IMR-90 (cell line): ENCODE measurements at regions not wholly inside any gene's neighbourhood (a gene's known extent, or its start where the extent isn't known, plus 50 kb on each side); places are given as distances from the start of the nearest gene placed in this dataset.

Experiments used
- ATAC-seq: fragments of 200-7000 bp; cut with Tn5 transposase; 2 replicates; pipeline ENCODE4 v1.9.1; 2020; ENCODE audit warnings: low read depth, mild to moderate bottlenecking, moderate library complexity
- BruUV-seq: library from RNA; stranded (reverse); fragments of 400-500 nt; replicated peaks from 2 replicates; lab custom pipeline; 2021; lab: Mats Ljungman, UMichigan
- CTCF ChIA-PET: fragments of 300-600 bp; formaldehyde crosslinking; extraction: SDS; loops from one replicate; lab custom pipeline; 2021; ENCODE audit warnings: antibody characterized with exemption; lab: Yijun Ruan, JAX
- POLR2A ChIA-PET: fragments of 300-600 bp; sonication (Branson Sonifier 250); formaldehyde crosslinking; loops from one replicate; lab custom pipeline; 2022; ENCODE audit warnings: antibody characterized with exemption; ENCODE audit not compliant: unreplicated experiment; lab: Charles Lee
- DNase-seq: peaks from one replicate; pipeline ENCODE4 v3.0.0; 2013
- H2AFZ ChIP-seq: replicated peaks from 2 replicates; pipeline ENCODE3; 2013; ENCODE audit warnings: low read length, mild to moderate bottlenecking; ENCODE audit not compliant: poor library complexity
- H2AK5ac ChIP-seq: 2 replicates; pipeline ENCODE4 v1.6.1; 2013; ENCODE audit warnings: low read depth, low read length, inconsistent platforms
- H2AK9ac ChIP-seq: replicated peaks from 2 replicates; pipeline ENCODE3; 2013; ENCODE audit warnings: mild to moderate bottlenecking, low read depth, low read length, moderate library complexity; ENCODE audit not compliant: poor library complexity
- H2BK120ac ChIP-seq: 2 replicates; pipeline ENCODE4 v1.6.1; 2013; ENCODE audit warnings: low read depth, low read length, inconsistent platforms
- H2BK15ac ChIP-seq: 3 replicates; pipeline ENCODE4 v1.6.1; 2013; ENCODE audit warnings: low read depth, low read length, inconsistent platforms
- H2BK20ac ChIP-seq: 2 replicates; pipeline ENCODE4 v1.6.1; 2013; ENCODE audit warnings: low read depth, mild to moderate bottlenecking, inconsistent platforms, low read length, moderate library complexity
- H2BK5ac ChIP-seq: 2 replicates; pipeline ENCODE4 v1.6.1; 2013; ENCODE audit warnings: mild to moderate bottlenecking, low read depth, low read length, inconsistent platforms; ENCODE audit not compliant: poor library complexity, severe bottlenecking
- H3K14ac ChIP-seq: replicated peaks from 2 replicates; pipeline ENCODE4 v1.6.1; 2013; ENCODE audit warnings: low read depth, low read length, inconsistent platforms
- H3K18ac ChIP-seq: 2 replicates; pipeline ENCODE4 v1.6.1; 2013; ENCODE audit warnings: low read depth, low read length, control low read depth
- H3K23ac ChIP-seq: 2 replicates; pipeline ENCODE4 v1.6.1; 2013; ENCODE audit warnings: low read depth, low read length, inconsistent platforms
- H3K27ac ChIP-seq: 2 replicates; pipeline ENCODE4 v1.5.1; 2013; ENCODE audit warnings: mild to moderate bottlenecking, control low read depth, low read length; ENCODE audit not compliant: insufficient read depth
- H3K27me3 ChIP-seq: 2 replicates; pipeline ENCODE4 v1.6.1; 2013; ENCODE audit warnings: low read length; ENCODE audit not compliant: control insufficient read depth, insufficient read depth
- H3K36me3 ChIP-seq: 2 replicates; pipeline ENCODE4 v1.6.1; 2013; ENCODE audit warnings: low read length, mixed read lengths; ENCODE audit not compliant: control insufficient read depth, insufficient read depth
- H3K4ac ChIP-seq: 2 replicates; pipeline ENCODE4 v1.6.1; 2013; ENCODE audit warnings: low read depth, low read length, inconsistent platforms
- H3K4me1 ChIP-seq: 2 replicates; pipeline ENCODE4 v1.6.1; 2013; ENCODE audit warnings: low read length, mixed read lengths; ENCODE audit not compliant: control insufficient read depth, insufficient read depth
- H3K4me2 ChIP-seq: 2 replicates; pipeline ENCODE4 v1.6.1; 2013; ENCODE audit warnings: low read depth, mild to moderate bottlenecking, control low read depth, low read length, moderate library complexity
- H3K4me3 ChIP-seq: 2 replicates; pipeline ENCODE4 v1.5.1; 2013; ENCODE audit warnings: low read depth, mild to moderate bottlenecking, control low read depth, low read length, moderate library complexity; ENCODE audit not compliant: insufficient read depth
- H3K56ac ChIP-seq: 2 replicates; pipeline ENCODE4 v1.6.1; 2013; ENCODE audit warnings: low read length, inconsistent platforms; ENCODE audit not compliant: insufficient read depth; ENCODE audit errors: extremely low read depth
- H3K79me1 ChIP-seq, 2 experiments: 2 replicates each; pipeline ENCODE4 v1.6.1; 2013; ENCODE audit warnings: low read length in 2 of 2, inconsistent platforms in 1 of 2, low read depth in 1 of 2
- H3K9ac ChIP-seq: 2 replicates; pipeline ENCODE4 v1.6.1; 2013; ENCODE audit warnings: low read depth, low read length, control low read depth
- H3K9me1 ChIP-seq: 2 replicates; pipeline ENCODE4 v1.6.1; 2013; ENCODE audit warnings: low read length, inconsistent platforms; ENCODE audit not compliant: insufficient read depth
- H3K9me3 ChIP-seq: 2 replicates; pipeline ENCODE4 v1.6.1; 2013; ENCODE audit warnings: low read length; ENCODE audit not compliant: control insufficient read depth, insufficient read depth
- H4K20me1 ChIP-seq: 2 replicates; pipeline ENCODE4 v1.6.1; 2013; ENCODE audit warnings: low read length, inconsistent platforms; ENCODE audit not compliant: insufficient read depth
- H4K5ac ChIP-seq: 2 replicates; pipeline ENCODE4 v1.6.1; 2013; ENCODE audit warnings: mild to moderate bottlenecking, low read depth, low read length, control low read depth
- H4K8ac ChIP-seq, 2 experiments: 2 replicates each; pipeline ENCODE4 v1.6.1; 2013; ENCODE audit warnings: low read depth in 2 of 2, low read length in 2 of 2, control low read depth in 1 of 2, inconsistent platforms in 1 of 2
- H4K91ac ChIP-seq: 2 replicates; pipeline ENCODE4 v1.6.1; 2013; ENCODE audit warnings: low read depth, low read length, inconsistent platforms; ENCODE audit not compliant: insufficient read depth
- CTCF ChIP-seq: conservative IDR thresholded peaks from 2 replicates; pipeline ENCODE4 v1.5.1; 2012; ENCODE audit warnings: mild to moderate bottlenecking, low read depth, low read length, improper control_type of control experiment
- ELK1 ChIP-seq: fragments of 150-350 bp; IDR thresholded peaks from 2 replicates; pipeline ENCODE4 v1.6.1; 2016; ENCODE audit warnings: low read depth, mild to moderate bottlenecking, low read length, moderate library complexity, borderline replicate concordance
- MXI1 ChIP-seq: IDR thresholded peaks from 2 replicates; pipeline ENCODE4 v1.6.1; 2012; ENCODE audit warnings: low read depth, mild to moderate bottlenecking, low read length, moderate library complexity, borderline replicate concordance
- RFX5 ChIP-seq: IDR thresholded peaks from 2 replicates; pipeline ENCODE4 v1.8.0; 2012; ENCODE audit warnings: low read depth, mild to moderate bottlenecking, low read length, moderate library complexity
- WGBS, 2 experiments: methylation state at CpG; one replicate each; pipeline versions ENCODE4 v1.1.5 to v1.1.7; 2013; ENCODE audit warnings: missing lambda C conversion rate in 2 of 2; ENCODE audit not compliant: insufficient read length in 1 of 2; ENCODE audit errors: extremely low coverage in 2 of 2; 5-methylcytosine and 5-hydroxymethylcytosine counted together
- dilution Hi-C: fragments of 300-500 bp; cut with HindIII; formaldehyde crosslinking; loops from one replicate; pipeline ENCODE4 v1.14.3; 2018; ENCODE audit warnings: low sequenced_read_pairs; ENCODE audit not compliant: unreplicated experiment
- in situ Hi-C: fragments of 300-500 bp; cut with MboI; formaldehyde crosslinking; loops from 3 replicates; pipeline ENCODE4 v1.14.3; 2019; ENCODE audit warnings: low sequenced_read_pairs, inconsistent platforms, mixed read lengths
- intact Hi-C: fragments of 100-400 bp; cut with micrococcal nuclease; formaldehyde crosslinking; loops from 2 replicates; pipeline ENCODE4 v1.10.0; 2022

- no peak overlapping the region for H3K56ac ChIP-seq
- ATAC-seq: no peak
Measured at GRCh38 chrX:20330545-20330944, 63.8 kb upstream of the RPS6KA3 start.

More at GRCh38 chrX:20330545-20330944, 63.8 kb upstream of the RPS6KA3 start:
- Histone ChIP-seq H3K14ac (no peak overlapping the region), H2BK20ac (no peak overlapping the region), H3K79me1 (no peaks in the 10 kb centered on the region), H3K4ac (no peak overlapping the region), H4K5ac (no peak overlapping the region), H2AFZ (no peak overlapping the region), H2AK5ac (no peak overlapping the region), H3K4me1 (no peaks in the 10 kb centered on the region), H3K27ac (no peak overlapping the region), H3K27me3 (peaks cover 5% of the 10 kb centered on the region), H3K9me3 (no peaks in the 10 kb centered on the region), H3K9me1 (no peaks in the 10 kb centered on the region), H4K8ac (no peak overlapping the region), H4K91ac (no peak overlapping the region), H3K36me3 (no peaks in the 10 kb centered on the region), H3K18ac (no peak overlapping the region), H2BK120ac (no peak overlapping the region), H2AK9ac (no peak overlapping the region), H3K9ac (no peak overlapping the region), H4K20me1 (no peaks in the 10 kb centered on the region), H3K4me3 (no peak overlapping the region), H3K23ac (no peak overlapping the region), H2BK5ac (no peak overlapping the region), H2BK15ac (no peak overlapping the region), H3K4me2 (no peak overlapping the region)
- dilution Hi-C loops: no loop called here
- WGBS, 2 experiments: no CpG with 5 or more reads among the region's 2 CpGs
- ChIA-PET CTCF (no interaction called here), POLR2A (no interaction called here)
- no TSS peak for BruUV-seq
- DNase-seq: no peak
- in situ Hi-C loops: no loop called here
- intact Hi-C loops: no loop called here
- TF ChIP-seq MXI1 (no peak), CTCF (no peak), RFX5 (no peak), ELK1 (no peak)
